ENCODE measurements at regions not wholly inside any gene's neighbourhood (a gene's known extent, or its start where the extent isn't known, plus 50 kb on each side); places are given as distances from the start of the nearest gene placed in this dataset.

GRCh38 chr10:44809647-44810046, 101.5 kb upstream of the TMEM72 start:
- TF ChIP-seq CTCF (IDR thresholded peaks at IDR 0.05) = no peak
- TF ChIP-seq POLR2A (IDR thresholded peaks at IDR 0.05) = no peak

Measured in thyroid gland (tissue), 4 donors.